GM10266 (cell line): ENCODE measurements at regions not wholly inside any gene's neighbourhood (a gene's known extent, or its start where the extent isn't known, plus 50 kb on each side); places are given as distances from the start of the nearest gene placed in this dataset.

Experiments used
- DNase-seq: peaks from one replicate; pipeline ENCODE4 v3.0.0; 2012; ENCODE audit errors: extremely low spot score
- TF ChIP-seq, protein P1 (sequence below): IDR thresholded peaks from 2 replicates; pipeline ENCODE4 v1.5.1; 2012; ENCODE audit warnings: mild to moderate bottlenecking, low read depth; ENCODE audit not compliant: control insufficient read depth, insufficient read depth; ENCODE audit errors: missing control alignments

DNA sequence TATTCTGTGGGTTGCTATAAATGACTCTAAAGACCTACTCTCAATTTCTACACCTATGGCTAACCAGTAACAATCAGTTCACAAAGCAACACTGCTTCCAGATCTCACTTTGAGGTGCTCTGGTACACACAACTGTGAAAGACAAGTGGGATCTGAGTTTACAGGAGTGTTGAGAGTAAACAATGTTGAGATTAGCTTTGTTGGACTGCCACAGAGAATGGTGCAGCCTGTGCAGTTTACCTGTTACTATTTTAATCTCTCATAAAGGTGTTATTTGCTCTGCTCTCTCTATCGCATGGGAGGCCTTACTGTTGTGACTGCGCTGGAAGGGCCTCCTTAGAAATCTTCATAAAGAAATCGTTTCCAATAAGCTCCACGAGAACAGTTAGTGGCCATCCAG, 112.0 kb downstream of the SOX2 start:
- TF ChIP-seq, protein P1, sequence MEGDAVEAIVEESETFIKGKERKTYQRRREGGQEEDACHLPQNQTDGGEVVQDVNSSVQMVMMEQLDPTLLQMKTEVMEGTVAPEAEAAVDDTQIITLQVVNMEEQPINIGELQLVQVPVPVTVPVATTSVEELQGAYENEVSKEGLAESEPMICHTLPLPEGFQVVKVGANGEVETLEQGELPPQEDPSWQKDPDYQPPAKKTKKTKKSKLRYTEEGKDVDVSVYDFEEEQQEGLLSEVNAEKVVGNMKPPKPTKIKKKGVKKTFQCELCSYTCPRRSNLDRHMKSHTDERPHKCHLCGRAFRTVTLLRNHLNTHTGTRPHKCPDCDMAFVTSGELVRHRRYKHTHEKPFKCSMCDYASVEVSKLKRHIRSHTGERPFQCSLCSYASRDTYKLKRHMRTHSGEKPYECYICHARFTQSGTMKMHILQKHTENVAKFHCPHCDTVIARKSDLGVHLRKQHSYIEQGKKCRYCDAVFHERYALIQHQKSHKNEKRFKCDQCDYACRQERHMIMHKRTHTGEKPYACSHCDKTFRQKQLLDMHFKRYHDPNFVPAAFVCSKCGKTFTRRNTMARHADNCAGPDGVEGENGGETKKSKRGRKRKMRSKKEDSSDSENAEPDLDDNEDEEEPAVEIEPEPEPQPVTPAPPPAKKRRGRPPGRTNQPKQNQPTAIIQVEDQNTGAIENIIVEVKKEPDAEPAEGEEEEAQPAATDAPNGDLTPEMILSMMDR: no peak
- DNase-seq: no peak

DNA sequence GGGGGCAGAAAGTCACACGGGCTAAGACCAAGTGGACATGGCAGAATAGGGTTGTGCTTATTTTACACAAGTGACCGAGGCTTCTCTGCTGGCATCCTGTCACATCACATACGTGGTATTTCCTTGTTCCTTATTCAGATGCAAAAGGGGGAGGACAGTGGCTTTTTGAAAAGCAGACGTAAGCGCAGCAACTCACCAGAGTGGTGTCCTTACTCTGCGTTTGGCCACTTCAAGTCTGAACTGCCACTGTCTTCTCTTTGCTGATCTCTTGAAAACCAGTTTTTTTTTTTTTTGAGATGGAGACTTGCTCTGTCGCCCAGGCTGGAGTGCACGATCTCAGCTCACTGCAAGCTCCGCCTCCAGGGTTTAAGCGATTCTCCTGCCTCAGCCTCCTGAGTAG, 113.2 kb downstream of the SOX2 start:
- no peak for DNase-seq
- TF ChIP-seq, protein P1: no peak

DNA sequence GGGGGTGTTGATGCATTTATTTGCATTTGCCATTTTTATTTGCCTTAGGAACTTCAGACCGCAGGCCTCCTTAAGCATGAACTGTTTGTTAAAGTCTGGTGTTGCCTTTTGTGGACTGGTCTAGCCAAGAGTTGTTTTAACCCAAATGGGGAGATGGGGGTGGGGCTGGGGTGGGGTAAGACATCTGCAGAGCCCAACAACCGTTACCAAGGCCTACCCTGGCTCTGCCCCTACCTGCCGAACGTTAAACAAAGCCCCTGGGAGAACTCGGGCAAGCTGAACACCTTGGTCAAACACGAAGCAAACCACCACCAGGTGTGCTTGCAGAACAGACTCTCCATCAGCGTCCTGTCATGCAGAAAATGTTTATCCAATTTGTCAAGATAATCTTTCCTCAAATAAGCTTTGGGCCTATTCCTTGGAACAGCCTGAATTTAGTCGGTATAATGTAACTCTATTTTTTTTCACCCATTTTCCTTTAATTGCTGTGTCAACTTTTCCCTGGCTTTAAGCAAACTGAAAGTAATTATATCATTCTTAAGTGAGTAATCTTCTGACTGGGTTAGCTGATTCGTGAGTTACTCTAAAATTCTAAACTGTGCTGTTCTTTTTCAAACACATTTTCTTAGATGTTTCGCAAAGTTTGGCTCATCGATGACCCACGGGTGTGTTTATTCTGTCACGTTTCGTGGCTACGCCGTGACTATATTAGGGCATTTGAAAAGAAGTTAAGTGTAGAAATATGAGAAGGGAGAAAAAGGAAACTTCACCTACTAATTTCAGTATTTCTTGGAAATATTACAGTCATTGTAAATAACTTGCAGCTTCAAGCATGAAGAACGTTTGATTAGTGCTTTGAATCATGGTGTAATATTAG, 127.6 kb downstream of the SOX2 start:
- no peak for DNase-seq
- TF ChIP-seq, protein P1: no peak

DNA sequence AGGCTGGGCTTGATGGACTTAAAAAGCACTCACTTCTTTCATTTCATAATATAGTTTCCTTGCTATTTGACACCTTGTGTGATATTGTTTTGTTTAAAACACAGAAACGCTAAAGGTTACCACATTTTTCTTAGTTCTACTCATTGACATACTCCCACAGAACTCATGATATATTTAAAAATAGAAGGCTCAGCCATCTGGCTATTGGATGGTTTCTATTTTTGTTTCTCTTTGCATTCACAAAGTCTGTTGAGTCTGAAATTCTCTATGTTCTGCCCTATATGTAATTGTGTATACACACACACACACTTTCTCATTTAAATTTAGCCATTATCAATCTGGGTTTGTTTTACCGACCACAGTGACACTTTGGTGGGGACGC, 128.2 kb downstream of the SOX2 start:
- DNase-seq: no peak
- TF ChIP-seq, protein P1: no peak

DNA sequence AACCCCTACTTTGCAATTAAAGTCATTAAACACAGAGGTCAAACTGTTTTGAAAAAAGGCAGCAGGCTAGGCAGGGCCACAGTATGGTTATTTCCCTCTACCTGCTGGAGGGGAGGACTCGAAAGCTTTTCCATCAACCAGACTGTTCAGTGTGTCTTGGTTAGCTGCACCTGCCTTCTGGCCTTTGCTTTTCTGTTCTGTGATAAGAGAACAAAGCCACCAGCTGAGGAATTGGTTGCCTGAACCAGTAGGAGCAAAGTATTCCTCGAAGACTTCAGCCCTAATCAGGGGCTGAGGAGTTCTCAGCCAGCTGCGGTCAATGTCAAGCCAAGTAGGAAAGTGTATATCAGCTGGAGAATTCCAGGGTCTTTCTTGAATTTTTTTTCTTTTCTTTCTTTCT, 132.5 kb downstream of the SOX2 start:
- TF ChIP-seq, protein P1: no peak
- DNase-seq: no peak

DNA sequence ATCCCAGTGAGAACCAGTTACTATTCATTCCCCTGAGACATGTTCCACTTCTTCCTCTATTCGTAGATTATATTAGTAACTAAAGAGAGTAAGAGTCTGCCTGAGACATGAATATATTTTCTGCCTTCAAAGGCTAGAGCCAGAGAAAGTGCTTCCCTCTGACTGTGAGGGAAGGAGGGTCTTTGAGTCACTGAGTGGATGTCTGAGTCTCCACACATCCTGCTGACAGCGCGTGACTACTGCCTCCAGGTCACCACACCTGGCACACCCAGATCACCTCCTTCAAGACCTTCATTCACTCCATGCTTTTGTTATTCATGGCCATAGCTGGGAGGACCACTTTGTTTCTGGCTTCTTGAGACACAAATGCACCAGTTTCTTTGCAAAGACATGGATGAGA, 135.6 kb downstream of the SOX2 start:
- TF ChIP-seq, protein P1: no peak

DNA sequence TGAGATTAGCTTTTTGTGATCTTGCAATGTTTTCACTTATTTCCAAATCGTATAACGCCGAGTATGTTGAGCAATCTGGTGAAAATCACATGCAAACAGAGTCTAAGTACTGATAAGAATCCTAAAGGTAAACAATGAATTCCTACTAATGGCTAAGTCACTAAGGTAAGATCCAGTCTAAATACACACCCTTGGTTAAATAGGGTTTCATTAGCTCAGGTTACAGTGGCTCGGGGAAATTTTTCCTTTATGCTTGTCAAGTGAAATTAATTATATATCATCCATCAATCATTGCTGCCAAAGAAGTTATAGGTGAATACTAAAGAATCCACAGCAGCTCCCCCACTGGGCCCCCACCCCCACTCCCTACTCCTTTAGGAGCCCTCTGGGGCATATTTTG, 139.3 kb downstream of the SOX2 start:
- DNase-seq: no peak
- TF ChIP-seq, protein P1: no peak

More for the DNA sequence above, 135.6 kb downstream of the SOX2 start:
- no peak for DNase-seq
